BJ (cell line): ENCODE measurements at regions not wholly inside any gene's neighbourhood (a gene's known extent, or its start where the extent isn't known, plus 50 kb on each side); places are given as distances from the start of the nearest gene placed in this dataset.

Experiments
- CTCF ChIA-PET: fragments of 350-600 bp; formaldehyde crosslinking; extraction: SDS; loops from one replicate; lab custom pipeline; 2021; ENCODE audit warnings: antibody characterized with exemption, inconsistent platforms; lab: Yijun Ruan, JAX
- POLR2A ChIA-PET: fragments of 300-600 bp; sonication (Branson Sonifier 250); formaldehyde crosslinking; extraction: SDS; loops from one replicate; lab custom pipeline; 2021; ENCODE audit warnings: antibody characterized with exemption; lab: Charles Lee
- DNase-seq: peaks from one replicate; pipeline ENCODE4 v3.0.0-alpha.2; 2011; ENCODE audit warnings: low read depth
- H3K27me3 ChIP-seq: 2 replicates; pipeline ENCODE4 v1.6.0; 2011; ENCODE audit warnings: low read length; ENCODE audit not compliant: control insufficient read depth, insufficient read depth
- H3K36me3 ChIP-seq: 2 replicates; pipeline ENCODE4 v1.5.1; 2011; ENCODE audit warnings: low read length; ENCODE audit not compliant: control insufficient read depth, insufficient read depth
- H3K4me3 ChIP-seq: 2 replicates; pipeline ENCODE4 v1.5.1; 2011; ENCODE audit warnings: low read depth, mild to moderate bottlenecking, control low read depth, low read length
- CTCF ChIP-seq: IDR thresholded peaks from 2 replicates; pipeline ENCODE4 v1.5.1; 2011; ENCODE audit warnings: low read depth, mild to moderate bottlenecking, control low read depth, inconsistent platforms, low read length, moderate library complexity; ENCODE audit not compliant: insufficient read depth

- H3K36me3 ChIP-seq = no peaks in the 10 kb centered on the region
- CTCF ChIA-PET = interaction anchor here (1.5 kb wide), 1 partner anchor 17 kb away, joined by 4 read pairs; no protein-coding TSS in a partner anchor
- H3K4me3 ChIP-seq = no peak overlapping the region
- H3K27me3 ChIP-seq = no peaks in the 10 kb centered on the region
- TF ChIP-seq CTCF = no peak
- DNase-seq = no peak
- POLR2A ChIA-PET = no interaction called here
These were observed 294.4 kb downstream of the KBTBD8 start for GRCh38 chr3:67292356-67293121.

- POLR2A ChIA-PET = no interaction called here
- no peaks in the 10 kb centered on the region for H3K36me3 ChIP-seq
- H3K27me3 ChIP-seq = no peaks in the 10 kb centered on the region
- no peak overlapping the region for H3K4me3 ChIP-seq
- DNase-seq = no peak
- TF ChIP-seq CTCF = no peak
- CTCF ChIA-PET = no interaction called here
These were observed 296.2 kb downstream of the KBTBD8 start for GRCh38 chr3:67294341-67294740.

GRCh38 chr3:67296039-67296892, 298.2 kb downstream of the KBTBD8 start:
- no peak for DNase-seq
- POLR2A ChIA-PET = no interaction called here
- TF ChIP-seq CTCF = no peak
- CTCF ChIA-PET = interaction anchor here (1.1 kb wide), 1 partner anchor 12 kb away, joined by 4 read pairs; no protein-coding TSS in a partner anchor
- no peaks in the 10 kb centered on the region for H3K36me3 ChIP-seq
- no peaks in the 10 kb centered on the region for H3K27me3 ChIP-seq
- no peak overlapping the region for H3K4me3 ChIP-seq

- Histone ChIP-seq H3K36me3 (no peaks in the 10 kb centered on the region), H3K4me3 (no peak overlapping the region), H3K27me3 (no peaks in the 10 kb centered on the region)
- ChIA-PET CTCF (interaction anchor here (0.6 to 1.3 kb wide), 2 partner anchors 13 to 30 kb away, joined by 3 read pairs; no protein-coding TSS in a partner anchor), POLR2A (no interaction called here)
- TF ChIP-seq CTCF = no peak
- no peak for DNase-seq
These were observed 299.8 kb downstream of the KBTBD8 start for GRCh38 chr3:67297715-67298475.
